ENCODE measurements at regions not wholly inside any gene's neighbourhood (a gene's known extent, or its start where the extent isn't known, plus 50 kb on each side); places are given as distances from the start of the nearest gene placed in this dataset.

GRCh38 chr14:94686511-94687160 is 74.4 kb downstream of the SERPINA3 start:
- no peak overlapping the region for H3K27ac ChIP-seq (ENCODE audit: low read depth in 2 of 2, low read length in 2 of 2)
- FAIRE-seq (no peak), DNase-seq (no peak)
- no peak overlapping the region for H3K9ac ChIP-seq (ENCODE audit: low read length in 3 of 3)
- H3K4me1 ChIP-seq (ENCODE audit: control insufficient read depth in 2 of 3, insufficient read depth in 2 of 3, low read depth in 1 of 3, low read length in 3 of 3) = peaks cover 0 to 2% (median 0%) of the 10 kb centered on the region in 3 donors
- no peaks in the 10 kb centered on the region for H3K9me3 ChIP-seq (ENCODE audit: control insufficient read depth in 2 of 3, insufficient read depth in 1 of 3, low read length in 3 of 3)
- H3K36me3 ChIP-seq (ENCODE audit: control insufficient read depth in 2 of 3, insufficient read depth in 3 of 3, low read length in 3 of 3) = no peaks in the 10 kb centered on the region
- no peak for TF ChIP-seq CTCF (IDR thresholded peaks at IDR 0.05; ENCODE audit: borderline replicate concordance, extremely low read depth, insufficient read depth)
- no peak overlapping the region for H3K4me3 ChIP-seq (ENCODE audit: low read length in 3 of 3)
- intact Hi-C loops (cut with DNase I) = loop anchor here (10.0 kb wide), 2 partner anchors 408 to 748 kb away; no protein-coding TSS in a partner anchor
- no peaks in the 10 kb centered on the region for H3K27me3 ChIP-seq (ENCODE audit: control insufficient read depth, insufficient read depth, low read length)

- Histone ChIP-seq H3K36me3 (ENCODE audit: control insufficient read depth in 2 of 3, insufficient read depth in 3 of 3, low read length in 3 of 3) (no peaks in the 10 kb centered on the region), H3K27me3 (ENCODE audit: control insufficient read depth, insufficient read depth, low read length) (no peaks in the 10 kb centered on the region), H3K27ac (ENCODE audit: low read depth in 2 of 2, low read length in 2 of 2) (no peak overlapping the region), H3K9ac (ENCODE audit: low read length in 3 of 3) (no peak overlapping the region), H3K4me3 (ENCODE audit: low read length in 3 of 3) (no peak overlapping the region), H3K9me3 (ENCODE audit: control insufficient read depth in 2 of 3, insufficient read depth in 1 of 3, low read length in 3 of 3) (no peaks in the 10 kb centered on the region), H3K4me1 (ENCODE audit: control insufficient read depth in 2 of 3, insufficient read depth in 2 of 3, low read depth in 1 of 3, low read length in 3 of 3) (peaks cover 0 to 2% (median 0%) of the 10 kb centered on the region in 3 donors)
- FAIRE-seq = no peak
- DNase-seq = no peak
- intact Hi-C loops (cut with DNase I) = loop anchor here (10.0 kb wide), 2 partner anchors 409 to 749 kb away; no protein-coding TSS in a partner anchor
- TF ChIP-seq CTCF (IDR thresholded peaks at IDR 0.05; ENCODE audit: borderline replicate concordance, extremely low read depth, insufficient read depth) = no peak
These were observed 73.7 kb downstream of the SERPINA3 start for GRCh38 chr14:94685681-94686485.

- Histone ChIP-seq H3K27me3 (ENCODE audit: control insufficient read depth, insufficient read depth, low read length) (no peaks in the 10 kb centered on the region), H3K36me3 (ENCODE audit: control insufficient read depth in 2 of 3, insufficient read depth in 3 of 3, low read length in 3 of 3) (no peaks in the 10 kb centered on the region), H3K9ac (ENCODE audit: low read length in 3 of 3) (no peak overlapping the region), H3K9me3 (ENCODE audit: control insufficient read depth in 2 of 3, insufficient read depth in 1 of 3, low read length in 3 of 3) (no peaks in the 10 kb centered on the region), H3K4me1 (ENCODE audit: control insufficient read depth in 2 of 3, insufficient read depth in 2 of 3, low read depth in 1 of 3, low read length in 3 of 3) (peaks cover 0 to 2% (median 0%) of the 10 kb centered on the region in 3 donors), H3K27ac (ENCODE audit: low read depth in 2 of 2, low read length in 2 of 2) (no peak overlapping the region), H3K4me3 (ENCODE audit: low read length in 3 of 3) (no peak overlapping the region)
- intact Hi-C loops (cut with DNase I) = loop anchor here (10.0 kb wide), 2 partner anchors 410 to 750 kb away; no protein-coding TSS in a partner anchor
- DNase-seq (no peak), FAIRE-seq (no peak)
- TF ChIP-seq CTCF (IDR thresholded peaks at IDR 0.05; ENCODE audit: borderline replicate concordance, extremely low read depth, insufficient read depth) = no peak
These were observed 73.0 kb downstream of the SERPINA3 start for GRCh38 chr14:94685166-94685581.
